GM12878 (cell line): ENCODE measurements at regions not wholly inside any gene's neighbourhood (a gene's known extent, or its start where the extent isn't known, plus 50 kb on each side); places are given as distances from the start of the nearest gene placed in this dataset.

Experiments
- ATAC-seq: fragments of 200-7000 bp; cut with Tn5 transposase; 3 replicates; pipeline ENCODE4 v1.9.1; 2020; ENCODE audit warnings: mild to moderate bottlenecking, moderate library complexity
- BruUV-seq: library from RNA; stranded (reverse); fragments of 400-500 nt; replicated peaks from 2 replicates; lab custom pipeline; 2021; lab: Mats Ljungman, UMichigan
- CTCF ChIA-PET: fragments of 300-600 bp; sonication (Branson Sonifier 250); formaldehyde crosslinking; extraction: SDS; loops from one replicate; lab custom pipeline; 2021; ENCODE audit warnings: inconsistent platforms; lab: Yijun Ruan, JAX
- POLR2A ChIA-PET: fragments of 350-600 bp; formaldehyde crosslinking; extraction: SDS; loops from one replicate; lab custom pipeline; 2021; ENCODE audit warnings: inconsistent platforms; lab: Charles Lee
- RAD21 ChIA-PET: fragments of 300-600 bp; sonication (Branson Sonifier 250); formaldehyde crosslinking; loops from one replicate; lab custom pipeline; 2023; ENCODE audit warnings: antibody characterized with exemption; ENCODE audit not compliant: unreplicated experiment; lab: Charles Lee
- SMC1A ChIA-PET: fragments of 300-600 bp; sonication (Branson Sonifier 250); formaldehyde crosslinking; loops from one replicate; lab custom pipeline; 2023; ENCODE audit not compliant: unreplicated experiment, uncharacterized antibody; lab: Charles Lee
- DNase-seq: peaks from one replicate; pipeline ENCODE4 v3.0.0-alpha.2; 2011; ENCODE audit warnings: low read depth, low spot score
- FAIRE-seq: peaks from 3 replicates; lab custom pipeline; 2011; peaks lifted over from hg19 to GRCh38; lab: Jason Lieb, UNC
- H2AFZ ChIP-seq: 2 replicates; pipeline ENCODE4 v1.6.0; 2011; ENCODE audit warnings: low read depth, low read length, control low read depth; ENCODE audit not compliant: control insufficient read depth
- H3K27ac ChIP-seq: 2 replicates; pipeline ENCODE4 v1.5.1; 2011; ENCODE audit warnings: control low read depth; ENCODE audit not compliant: control insufficient read depth, insufficient read depth
- H3K27me3 ChIP-seq, 2 experiments: replicated peaks in 1 of 2; 2 replicates each; pipeline versions ENCODE4 v1.6.0 to v1.6.1; 2011; ENCODE audit warnings: low read length in 1 of 2; ENCODE audit not compliant: control insufficient read depth in 2 of 2, insufficient read depth in 2 of 2
- H3K36me3 ChIP-seq, 2 experiments: 2 replicates each; pipeline ENCODE4 v1.5.1; 2011; ENCODE audit warnings: low read length in 1 of 2; ENCODE audit not compliant: control insufficient read depth in 2 of 2, insufficient read depth in 2 of 2
- H3K4me1 ChIP-seq: 2 replicates; pipeline ENCODE4 v1.6.1; 2011; ENCODE audit warnings: mild to moderate bottlenecking, low read length, moderate library complexity, mixed read lengths; ENCODE audit not compliant: control insufficient read depth, insufficient read depth
- H3K4me2 ChIP-seq: 2 replicates; pipeline ENCODE4 v1.6.0; 2011; ENCODE audit warnings: control low read depth; ENCODE audit not compliant: control insufficient read depth, insufficient read depth
- H3K4me3 ChIP-seq: fragments of 200-600 bp; sonication (generic); 2 replicates; pipeline ENCODE4 v1.5.1; 2016
- H3K79me2 ChIP-seq: 2 replicates; pipeline ENCODE4 v1.6.0; 2011; ENCODE audit warnings: low read length; ENCODE audit not compliant: control insufficient read depth, insufficient read depth
- H3K9ac ChIP-seq: 2 replicates; pipeline ENCODE4 v1.8.0; 2011; ENCODE audit warnings: low read length, control low read depth, mixed read lengths; ENCODE audit not compliant: control insufficient read depth, insufficient read depth
- H3K9me3 ChIP-seq: replicated peaks from 3 replicates; pipeline ENCODE4 v1.5.1; 2011; ENCODE audit warnings: mild to moderate bottlenecking, low read length; ENCODE audit not compliant: control insufficient read depth, insufficient read depth
- H4K20me1 ChIP-seq: 2 replicates; pipeline ENCODE4 v1.6.0; 2011; ENCODE audit not compliant: control insufficient read depth, insufficient read depth
- DPF2 ChIP-seq: fragments of 450-650 bp; IDR thresholded peaks from 2 replicates; pipeline ENCODE4 v1.6.1; 2017; ENCODE audit warnings: mild to moderate bottlenecking
- GATAD2B ChIP-seq: fragments of 450-650 bp; conservative IDR thresholded peaks from 2 replicates; pipeline ENCODE4 v1.6.1; 2017; ENCODE audit warnings: low read depth, mild to moderate bottlenecking, moderate library complexity
- PBX3 ChIP-seq: IDR thresholded peaks from 2 replicates; pipeline ENCODE4 v1.6.1; 2011; ENCODE audit warnings: mild to moderate bottlenecking, low read depth, low read length, moderate library complexity; ENCODE audit not compliant: insufficient replicate concordance
- RAD21 ChIP-seq: IDR thresholded peaks from 2 replicates; pipeline ENCODE4 v1.6.1; 2011; ENCODE audit warnings: mild to moderate bottlenecking, low read depth, low read length, moderate library complexity; ENCODE audit not compliant: insufficient read depth
- RUNX3 ChIP-seq: IDR thresholded peaks from 2 replicates; pipeline ENCODE4 v1.6.1; 2012; ENCODE audit warnings: low read length, inconsistent platforms
- SIN3A ChIP-seq: IDR thresholded peaks from 2 replicates; pipeline ENCODE4 v1.6.1; 2012; ENCODE audit warnings: low read depth, low read length, improper control_type of control experiment
- STAT1 ChIP-seq: fragments of 450-650 bp; conservative IDR thresholded peaks from 2 replicates; pipeline ENCODE4 v1.6.1; 2014; ENCODE audit warnings: antibody characterized with exemption, mild to moderate bottlenecking
- TCF12 ChIP-seq: IDR thresholded peaks from 2 replicates; pipeline ENCODE4 v1.6.1; 2011; ENCODE audit warnings: low read depth, mild to moderate bottlenecking, low read length
- YBX1 ChIP-seq: fragments of 450-650 bp; IDR thresholded peaks from 2 replicates; pipeline ENCODE4 v1.6.1; 2016; ENCODE audit warnings: antibody characterized with exemption
- WGBS: methylation state at CpG from one replicate; pipeline ENCODE4 v1.1.6; 2016; ENCODE audit warnings: low lambda C conversion rate; ENCODE audit not compliant: insufficient replicate concordance, insufficient coverage; ENCODE audit errors: missing lambda C conversion rate; 5-methylcytosine and 5-hydroxymethylcytosine counted together
- in situ Hi-C: fragments of 300-500 bp; cut with MboI; formaldehyde crosslinking; loops from 9 replicates; pipeline ENCODE4 v1.14.3; 2018; ENCODE audit warnings: mixed read lengths
- intact Hi-C: fragments of 100-400 bp; cut with micrococcal nuclease; formaldehyde crosslinking; loops from one replicate; pipeline ENCODE4 v1.14.2; 2022; ENCODE audit not compliant: unreplicated experiment

DNA sequence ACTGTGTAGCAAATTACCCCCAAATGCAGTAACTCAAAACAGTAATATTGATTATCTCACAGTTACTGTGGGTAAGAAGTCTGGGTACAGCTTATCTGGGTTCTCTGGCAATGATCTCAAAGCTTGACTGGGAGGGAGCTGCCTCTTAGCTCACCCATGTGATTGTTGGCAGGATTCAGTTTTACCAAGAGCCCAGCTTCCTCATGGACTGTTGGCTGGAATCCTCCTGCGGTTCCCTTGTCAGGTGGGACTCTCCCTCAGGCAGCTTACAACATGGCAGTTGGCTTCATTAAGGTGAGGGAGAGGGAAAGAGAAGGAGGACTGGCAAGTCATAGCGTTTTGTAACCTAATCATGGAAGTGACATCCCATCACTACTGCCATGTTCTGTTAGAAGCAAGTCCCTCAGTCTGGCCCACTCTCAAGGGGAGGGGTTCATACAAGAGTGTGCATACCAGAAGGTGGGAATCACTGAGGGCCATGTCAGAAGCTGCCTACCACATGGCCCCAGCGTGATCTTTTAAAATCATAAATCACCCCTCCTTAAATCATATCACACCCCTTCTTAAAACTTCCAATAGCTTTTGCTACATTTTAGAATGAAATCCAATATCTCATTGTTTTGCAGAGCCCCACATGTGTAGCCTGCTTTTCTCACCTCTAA lies 108.1 kb downstream of the OLFM4 start (continued):
- TF ChIP-seq PBX3 = no peak
- TF ChIP-seq RAD21 = no peak
- TF ChIP-seq DPF2 = no peak
- TF ChIP-seq RUNX3 = no peak

- WGBS = 6% methylated on average over 1 of the region's 1 CpG
- CTCF ChIA-PET = interaction anchor here (0.9 to 2.1 kb wide), 4 partner anchors 9 to 14 kb away, joined by 3 to 11 read pairs (median 3); no protein-coding TSS in a partner anchor
Measured at GRCh38 chr13:53137779-53138178, 109.2 kb downstream of the OLFM4 start.

More at GRCh38 chr13:53137779-53138178, 109.2 kb downstream of the OLFM4 start:
- in situ Hi-C loops = no loop called here
- no TSS peak for BruUV-seq
- H3K9ac ChIP-seq = no peak overlapping the region
- no peak overlapping the region for H3K27ac ChIP-seq
- ATAC-seq (no peak), DNase-seq (no peak), FAIRE-seq (no peak)
- H3K4me3 ChIP-seq = no peak overlapping the region
- H3K4me1 ChIP-seq = no peaks in the 10 kb centered on the region
- intact Hi-C loops = no loop called here
- no peaks in the 10 kb centered on the region for H3K27me3 ChIP-seq
- no peak overlapping the region for H3K4me2 ChIP-seq
- no peaks in the 10 kb centered on the region for H3K9me3 ChIP-seq
- ChIA-PET POLR2A (no interaction called here), SMC1A (interaction anchor here (1.3 to 1.5 kb wide), 2 partner anchors 12 to 14 kb away, joined by 3 to 6 read pairs; no protein-coding TSS in a partner anchor), RAD21 (no interaction called here)
- H2AFZ ChIP-seq = no peak overlapping the region
- H3K36me3 ChIP-seq = no peaks in the 10 kb centered on the region
- no peak for TF ChIP-seq TCF12
- no peak for TF ChIP-seq GATAD2B
- TF ChIP-seq SIN3A = no peak
- no peak for TF ChIP-seq YBX1
- TF ChIP-seq STAT1 = no peak
- H3K79me2 ChIP-seq = no peaks in the 10 kb centered on the region
- H4K20me1 ChIP-seq = no peaks in the 10 kb centered on the region
